H9 (cell line): ENCODE measurements at regions not wholly inside any gene's neighbourhood (a gene's known extent, or its start where the extent isn't known, plus 50 kb on each side); places are given as distances from the start of the nearest gene placed in this dataset.
"Not testable (repeated sequence)": the region's sequence is repeated elsewhere in the genome, so short reads cannot be mapped to it uniquely, and the experiment has no call there.

Experiments used
- DNase-seq: peaks from one replicate; pipeline ENCODE4 v3.0.0-alpha.2; 2017
- H2AFZ ChIP-seq: one replicate; pipeline ENCODE4 v1.6.1; 2013; ENCODE audit warnings: mild to moderate bottlenecking, low read length, control low read depth, moderate library complexity
- H2AK5ac ChIP-seq: 2 replicates; pipeline ENCODE4 v1.6.1; 2013; ENCODE audit warnings: low read length, control low read depth, mixed read lengths; ENCODE audit not compliant: insufficient read length
- H2BK120ac ChIP-seq: one replicate; pipeline ENCODE4 v1.6.1; 2013; ENCODE audit warnings: low read depth, mild to moderate bottlenecking, low read length, control low read depth, inconsistent platforms; ENCODE audit not compliant: poor library complexity, severe bottlenecking
- H2BK12ac ChIP-seq: 2 replicates; pipeline ENCODE4 v1.6.1; 2013; ENCODE audit warnings: low read length, control low read depth, mixed read lengths, low read depth; ENCODE audit not compliant: insufficient read length
- H2BK15ac ChIP-seq: 2 replicates; pipeline ENCODE4 v1.6.1; 2013; ENCODE audit warnings: low read depth, low read length, control low read depth
- H2BK20ac ChIP-seq: one replicate; pipeline ENCODE4 v1.6.1; 2013; ENCODE audit warnings: low read depth, mild to moderate bottlenecking, low read length, control low read depth, inconsistent platforms; ENCODE audit not compliant: poor library complexity, severe bottlenecking
- H2BK5ac ChIP-seq: 2 replicates; pipeline ENCODE4 v1.6.1; 2013; ENCODE audit warnings: low read length, control low read depth, mixed read lengths; ENCODE audit not compliant: insufficient read length
- H3K14ac ChIP-seq: 2 replicates; pipeline ENCODE4 v1.6.1; 2013; ENCODE audit warnings: low read length, control low read depth; ENCODE audit not compliant: insufficient read depth
- H3K18ac ChIP-seq: 2 replicates; pipeline ENCODE4 v1.6.1; 2013; ENCODE audit warnings: low read depth, mild to moderate bottlenecking, mixed read lengths, low read length, control low read depth; ENCODE audit not compliant: insufficient read length
- H3K23ac ChIP-seq: 2 replicates; pipeline ENCODE4 v1.6.1; 2013; ENCODE audit warnings: low read length, control low read depth, mixed read lengths, low read depth; ENCODE audit not compliant: insufficient read length
- H3K23me2 ChIP-seq: 2 replicates; pipeline ENCODE4 v1.6.1; 2013; ENCODE audit warnings: low read depth, mild to moderate bottlenecking, mixed read lengths, low read length, control low read depth; ENCODE audit not compliant: insufficient read length, poor library complexity, severe bottlenecking
- H3K27ac ChIP-seq: 2 replicates; pipeline ENCODE4 v1.5.1; 2013; ENCODE audit warnings: low read length, control low read depth, mixed read lengths, low read depth; ENCODE audit not compliant: insufficient read length
- H3K27me3 ChIP-seq: 2 replicates; pipeline ENCODE4 v1.6.1; 2013; ENCODE audit warnings: low read length, control low read depth, inconsistent platforms; ENCODE audit not compliant: insufficient read depth
- H3K4ac ChIP-seq: 2 replicates; pipeline ENCODE4 v1.6.1; 2013; ENCODE audit warnings: low read depth, mild to moderate bottlenecking, control low read depth, inconsistent platforms, low read length, moderate library complexity
- H3K4me1 ChIP-seq: 2 replicates; pipeline ENCODE4 v1.6.1; 2013; ENCODE audit warnings: low read length, control low read depth, inconsistent platforms; ENCODE audit not compliant: insufficient read depth
- H3K4me2 ChIP-seq: 2 replicates; pipeline ENCODE4 v1.6.1; 2013; ENCODE audit warnings: low read length, control low read depth, mixed read lengths; ENCODE audit not compliant: insufficient read length, insufficient read depth
- H3K56ac ChIP-seq: 2 replicates; pipeline ENCODE4 v1.6.1; 2013; ENCODE audit warnings: low read depth, mild to moderate bottlenecking, mixed read lengths, low read length, control low read depth; ENCODE audit not compliant: insufficient read length
- H3K79me1 ChIP-seq: 2 replicates; pipeline ENCODE4 v1.6.1; 2013; ENCODE audit warnings: low read depth, mild to moderate bottlenecking, moderate library complexity, low read length, control low read depth, inconsistent platforms; ENCODE audit not compliant: insufficient read depth, poor library complexity, severe bottlenecking
- H3K79me2 ChIP-seq: 2 replicates; pipeline ENCODE4 v1.6.1; 2013; ENCODE audit warnings: low read length, control low read depth, inconsistent platforms; ENCODE audit not compliant: insufficient read depth
- H3K9ac ChIP-seq: 2 replicates; pipeline ENCODE4 v1.6.1; 2013; ENCODE audit warnings: low read length, control low read depth, mixed read lengths; ENCODE audit not compliant: insufficient read length; ENCODE audit errors: extremely low read depth
- H3K9me3 ChIP-seq: one replicate; pipeline ENCODE4 v1.6.1; 2013; ENCODE audit warnings: low read depth, low read length, inconsistent platforms; ENCODE audit not compliant: control insufficient read depth
- H3T11ph ChIP-seq: one replicate; pipeline ENCODE4 v1.6.1; 2013; ENCODE audit warnings: mild to moderate bottlenecking, low read length, control low read depth, inconsistent platforms
- H4K20me1 ChIP-seq: one replicate; pipeline ENCODE4 v1.6.1; 2013; ENCODE audit not compliant: control insufficient read depth, insufficient read length, insufficient read depth
- H4K5ac ChIP-seq: 2 replicates; pipeline ENCODE4 v1.6.1; 2013; ENCODE audit warnings: low read depth, mild to moderate bottlenecking, mixed read lengths, low read length, control low read depth; ENCODE audit not compliant: insufficient read length
- H4K8ac ChIP-seq: replicated peaks from 2 replicates; pipeline ENCODE4 v1.6.1; 2013; ENCODE audit warnings: low read length, control low read depth, mixed read lengths, low read depth; ENCODE audit not compliant: insufficient read length
- H4K91ac ChIP-seq: 2 replicates; pipeline ENCODE4 v1.6.1; 2013; ENCODE audit warnings: low read depth, mild to moderate bottlenecking, moderate library complexity, mixed read lengths, low read length, control low read depth; ENCODE audit not compliant: insufficient read length
- H3K27ac Mint-ChIP-seq, 3 experiments: 2 replicates in 2 of 3; 3 replicates in 1 of 3; pipeline ENCODE4 v1.8.0; 2020 to 2021; ENCODE audit warnings: mixed read lengths in 3 of 3, mild to moderate bottlenecking in 1 of 3, moderate library complexity in 1 of 3
- H3K27me3 Mint-ChIP-seq: 2 replicates; pipeline ENCODE4 v1.8.0; 2021; ENCODE audit warnings: low read depth, mild to moderate bottlenecking, moderate library complexity, mixed read lengths
- H3K36me3 Mint-ChIP-seq, 3 experiments: 2 replicates in 2 of 3; 3 replicates in 1 of 3; pipeline ENCODE4 v1.8.0; 2020 to 2021; ENCODE audit warnings: low read depth in 3 of 3, mixed read lengths in 3 of 3; ENCODE audit not compliant: insufficient read depth in 1 of 3
- H3K4me1 Mint-ChIP-seq, 2 experiments: 2 replicates each; pipeline ENCODE4 v1.8.0; 2020; ENCODE audit warnings: mixed read lengths in 2 of 2
- H3K4me3 Mint-ChIP-seq, 2 experiments: 2 replicates in 1 of 2; 3 replicates in 1 of 2; pipeline ENCODE4 v1.8.0; 2020 to 2021; ENCODE audit warnings: mild to moderate bottlenecking in 2 of 2, mixed read lengths in 2 of 2, moderate library complexity in 1 of 2
- H3K9me3 Mint-ChIP-seq, 2 experiments: 2 replicates in 1 of 2; 3 replicates in 1 of 2; pipeline ENCODE4 v1.8.0; 2020; ENCODE audit warnings: mild to moderate bottlenecking in 2 of 2, mixed read lengths in 2 of 2, moderate library complexity in 1 of 2
- CTCF ChIP-seq: fragments of 200-600 bp; sonication (generic); conservative IDR thresholded peaks from 3 replicates; pipeline ENCODE4 v1.8.0; 2021; ENCODE audit warnings: antibody characterized with exemption, mild to moderate bottlenecking
- WGBS: extraction: QIAGEN DNeasy Blood & Tissue Kit; methylation state at CpG from one replicate; pipeline ENCODE4 v1.1.7; 2013; ENCODE audit warnings: missing lambda C conversion rate, low lambda C conversion rate, mixed read lengths; ENCODE audit not compliant: insufficient read length; ENCODE audit errors: extremely low coverage; 5-methylcytosine and 5-hydroxymethylcytosine counted together

DNA sequence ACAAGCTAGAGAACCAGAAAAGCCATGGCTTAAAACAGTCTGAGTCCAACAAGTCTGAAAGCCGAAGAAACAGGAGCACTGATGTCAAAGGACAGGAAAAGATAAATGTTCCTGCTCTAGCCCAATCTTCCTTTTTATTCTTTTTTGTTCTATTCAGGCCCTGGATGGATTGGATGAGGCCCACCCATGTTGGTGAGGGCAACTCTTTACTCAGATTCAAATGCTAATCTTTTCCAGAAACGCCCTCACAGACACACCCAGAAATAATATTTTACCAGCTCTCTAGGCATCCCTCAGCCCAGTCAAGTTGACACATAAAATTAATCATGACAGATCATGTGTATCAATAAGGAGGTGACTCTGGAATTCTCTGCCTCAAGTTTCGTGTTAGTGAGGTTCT is 1002.7 kb downstream of the STPG2 start:
- Histone ChIP-seq H4K5ac (no peak overlapping the region), H2BK15ac (no peak overlapping the region), H3K23ac (no peak overlapping the region), H2BK20ac (peak overlapping the region; percentile 75), H3K27me3 (no peaks in the 10 kb centered on the region), H3K27ac (no peak overlapping the region), H3K79me2 (no peaks in the 10 kb centered on the region), H3K4me2 (no peak overlapping the region), H4K20me1 (no peaks in the 10 kb centered on the region), H3K23me2 (no peaks in the 10 kb centered on the region), H3K18ac (no peak overlapping the region), H3K14ac (no peak overlapping the region), H3K79me1 (no peaks in the 10 kb centered on the region), H3K9ac (no peak overlapping the region), H2AK5ac (no peak overlapping the region), H2BK12ac (no peak overlapping the region), H2AFZ (no peak overlapping the region), H3K9me3 (peaks cover 6% of the 10 kb centered on the region), H4K8ac (no peak overlapping the region), H3K4ac (no peak overlapping the region), H3K4me1 (no peaks in the 10 kb centered on the region), H3T11ph (no peak overlapping the region), H2BK120ac (no peak overlapping the region), H3K56ac (no peak overlapping the region), H4K91ac (no peak overlapping the region), H2BK5ac (no peak overlapping the region)
- peak overlapping the region in 1 of 3 experiments; percentile 59; a peak in 1 of 7 replicates for H3K27ac Mint-ChIP-seq
- peaks cover 24 to 34% of the 10 kb centered on the region in 2 experiments for H3K4me1 Mint-ChIP-seq
- TF ChIP-seq CTCF, result no peak
- no CpG with 5 or more reads among the region's 3 CpGs for WGBS
- no peak overlapping the region for H3K4me3 Mint-ChIP-seq
- DNase-seq, result no peak
- H3K27me3 Mint-ChIP-seq, result no peaks in the 10 kb centered on the region; the same call in 1 of the 2 replicates
- H3K9me3 Mint-ChIP-seq, result peaks cover 45 to 56% of the 10 kb centered on the region in 2 experiments
- peaks cover 34 to 60% (median 53%) of the 10 kb centered on the region in 3 experiments for H3K36me3 Mint-ChIP-seq

- not testable (repeated sequence) for H3K27me3 ChIP-seq, H3K4me1 ChIP-seq, H3K4ac ChIP-seq, H4K91ac ChIP-seq, H3K79me2 ChIP-seq, H4K20me1 ChIP-seq, H2BK12ac ChIP-seq, H3K14ac ChIP-seq, H3K27ac ChIP-seq, H3T11ph ChIP-seq, H3K56ac ChIP-seq, H2AFZ ChIP-seq, H2BK15ac ChIP-seq, H2BK5ac ChIP-seq, H3K18ac ChIP-seq, H3K79me1 ChIP-seq, H4K8ac ChIP-seq, H2AK5ac ChIP-seq, H3K9me3 ChIP-seq, H3K27me3 Mint-ChIP-seq, H2BK120ac ChIP-seq, H4K5ac ChIP-seq, H2BK20ac ChIP-seq, H3K23ac ChIP-seq, H3K9ac ChIP-seq, H3K4me2 ChIP-seq, H3K23me2 ChIP-seq
- WGBS, result no CpG with 5 or more reads among the region's 5 CpGs
- H3K4me3 Mint-ChIP-seq, result peak overlapping the region in 1 of 2 experiments; percentile 22; a peak in 2 of 5 replicates
- peaks cover 45 to 54% of the 10 kb centered on the region in 2 experiments for H3K9me3 Mint-ChIP-seq
- DNase-seq, result peak; percentile 57
- H3K4me1 Mint-ChIP-seq, result peaks cover 24 to 34% of the 10 kb centered on the region in 2 experiments
- peaks cover 34 to 63% (median 51%) of the 10 kb centered on the region in 3 experiments for H3K36me3 Mint-ChIP-seq
- peak overlapping the region; percentile 33 to 88 (median 83); a peak in 5 of 7 replicates for H3K27ac Mint-ChIP-seq
These were observed 1001.9 kb downstream of the STPG2 start for GRCh38 chr4:97141332-97141731.
